Calu3 (cell line): ENCODE measurements at regions not wholly inside any gene's neighbourhood (a gene's known extent, or its start where the extent isn't known, plus 50 kb on each side); places are given as distances from the start of the nearest gene placed in this dataset.

Experiments used
- BruUV-seq: library from RNA; stranded (reverse); fragments of 400-500 nt; replicated peaks from 2 replicates; lab custom pipeline; 2021; lab: Mats Ljungman, UMichigan
- CTCF ChIA-PET: fragments of 300-600 bp; sonication (Branson Sonifier 250); formaldehyde crosslinking; loops from one replicate; lab custom pipeline; 2022; ENCODE audit warnings: antibody characterized with exemption; lab: Charles Lee
- DNase-seq: peaks from one replicate; pipeline ENCODE4 v3.0.0; 2022
- H3K27ac Mint-ChIP-seq: one replicate; pipeline ENCODE4 v1.8.0; 2022; ENCODE audit warnings: mixed read lengths; ENCODE audit not compliant: unreplicated experiment
- H3K27me3 Mint-ChIP-seq: one replicate; pipeline ENCODE4 v1.8.0; 2022; ENCODE audit warnings: mixed read lengths; ENCODE audit not compliant: unreplicated experiment
- H3K36me3 Mint-ChIP-seq: one replicate; pipeline ENCODE4 v1.8.0; 2022; ENCODE audit warnings: mild to moderate bottlenecking, moderate library complexity, mixed read lengths; ENCODE audit not compliant: insufficient read depth, unreplicated experiment
- H3K4me1 Mint-ChIP-seq: one replicate; pipeline ENCODE4 v1.8.0; 2022; ENCODE audit warnings: mild to moderate bottlenecking, low read depth, mixed read lengths; ENCODE audit not compliant: unreplicated experiment
- H3K4me3 Mint-ChIP-seq: one replicate; pipeline ENCODE4 v1.8.0; 2022; ENCODE audit warnings: mild to moderate bottlenecking, low read depth, moderate library complexity, mixed read lengths; ENCODE audit not compliant: unreplicated experiment
- H3K9me3 Mint-ChIP-seq: one replicate; pipeline ENCODE4 v1.8.0; 2022; ENCODE audit warnings: low read depth, mixed read lengths; ENCODE audit not compliant: unreplicated experiment
- intact Hi-C: fragments of 100-400 bp; cut with micrococcal nuclease; formaldehyde crosslinking; loops from one replicate; pipeline ENCODE4 v1.10.0; 2022; ENCODE audit not compliant: unreplicated experiment
- TF ChIP-seq, protein P1 (sequence below): fragments of 200-600 bp; IDR thresholded peaks from one replicate; pipeline ENCODE4 v1.8.0; 2022; ENCODE audit warnings: antibody characterized with exemption; ENCODE audit not compliant: unreplicated experiment

- no peaks in the 10 kb centered on the region for H3K9me3 Mint-ChIP-seq
- no peaks in the 10 kb centered on the region for H3K27me3 Mint-ChIP-seq
- no peak for DNase-seq
- CTCF ChIA-PET: no interaction called here
- TF ChIP-seq, protein P1, sequence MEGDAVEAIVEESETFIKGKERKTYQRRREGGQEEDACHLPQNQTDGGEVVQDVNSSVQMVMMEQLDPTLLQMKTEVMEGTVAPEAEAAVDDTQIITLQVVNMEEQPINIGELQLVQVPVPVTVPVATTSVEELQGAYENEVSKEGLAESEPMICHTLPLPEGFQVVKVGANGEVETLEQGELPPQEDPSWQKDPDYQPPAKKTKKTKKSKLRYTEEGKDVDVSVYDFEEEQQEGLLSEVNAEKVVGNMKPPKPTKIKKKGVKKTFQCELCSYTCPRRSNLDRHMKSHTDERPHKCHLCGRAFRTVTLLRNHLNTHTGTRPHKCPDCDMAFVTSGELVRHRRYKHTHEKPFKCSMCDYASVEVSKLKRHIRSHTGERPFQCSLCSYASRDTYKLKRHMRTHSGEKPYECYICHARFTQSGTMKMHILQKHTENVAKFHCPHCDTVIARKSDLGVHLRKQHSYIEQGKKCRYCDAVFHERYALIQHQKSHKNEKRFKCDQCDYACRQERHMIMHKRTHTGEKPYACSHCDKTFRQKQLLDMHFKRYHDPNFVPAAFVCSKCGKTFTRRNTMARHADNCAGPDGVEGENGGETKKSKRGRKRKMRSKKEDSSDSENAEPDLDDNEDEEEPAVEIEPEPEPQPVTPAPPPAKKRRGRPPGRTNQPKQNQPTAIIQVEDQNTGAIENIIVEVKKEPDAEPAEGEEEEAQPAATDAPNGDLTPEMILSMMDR: no peak
- H3K27ac Mint-ChIP-seq: no peak overlapping the region
- intact Hi-C loops: no loop called here
- peaks cover 25% of the 10 kb centered on the region for H3K4me1 Mint-ChIP-seq
- no peaks in the 10 kb centered on the region for H3K36me3 Mint-ChIP-seq
- BruUV-seq: no TSS peak
- H3K4me3 Mint-ChIP-seq: no peak overlapping the region
These were observed 62.5 kb upstream of the STAM2 start for GRCh38 chr2:152238016-152238415.

GRCh38 chr2:152240559-152241231 lies 65.1 kb upstream of the STAM2 start:
- intact Hi-C loops: no loop called here
- BruUV-seq: no TSS peak
- no peak for DNase-seq
- H3K27me3 Mint-ChIP-seq: no peaks in the 10 kb centered on the region
- TF ChIP-seq, protein P1: no peak
- CTCF ChIA-PET: no interaction called here
- no peak overlapping the region for H3K4me3 Mint-ChIP-seq
- peaks cover 9% of the 10 kb centered on the region for H3K4me1 Mint-ChIP-seq
- H3K36me3 Mint-ChIP-seq: no peaks in the 10 kb centered on the region
- H3K27ac Mint-ChIP-seq: no peak overlapping the region
- no peaks in the 10 kb centered on the region for H3K9me3 Mint-ChIP-seq

DNA sequence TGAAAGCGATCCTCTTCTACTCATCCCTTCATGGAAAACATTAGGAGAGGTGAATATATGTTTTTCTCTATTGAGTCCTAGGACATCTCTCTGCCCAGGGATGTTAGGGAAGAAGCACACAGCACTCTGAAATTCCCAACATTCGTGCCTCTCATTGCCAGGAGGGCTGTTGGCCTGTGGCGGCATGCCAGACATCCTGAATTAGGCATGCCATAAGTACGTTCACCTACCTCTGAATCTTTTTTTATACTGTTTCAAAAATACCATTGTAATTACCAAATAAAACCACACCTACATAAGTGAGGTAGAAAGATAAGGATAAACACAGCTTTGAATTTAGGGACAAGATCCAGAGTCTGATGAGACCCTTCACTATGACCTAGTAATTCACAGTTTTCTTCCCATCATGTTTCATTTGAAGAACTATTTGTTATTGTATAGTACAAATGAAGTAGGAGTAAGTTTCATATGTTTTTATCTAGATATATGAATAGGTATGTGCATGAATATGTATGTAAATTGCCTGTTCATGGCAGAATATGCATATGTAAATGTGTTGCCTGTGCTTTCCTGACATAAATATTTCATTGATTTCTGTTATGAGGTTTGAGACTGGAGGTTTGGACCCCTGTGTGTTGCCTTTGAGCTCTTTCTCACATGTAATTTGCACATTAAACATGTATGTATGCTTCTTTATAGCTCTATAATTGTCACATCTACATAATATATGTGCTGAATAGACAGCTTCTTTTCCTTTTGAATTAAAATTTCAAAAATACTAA lies 66.6 kb upstream of the STAM2 start:
- Mint-ChIP-seq H3K9me3 (no peaks in the 10 kb centered on the region), H3K36me3 (no peaks in the 10 kb centered on the region), H3K4me3 (no peak overlapping the region), H3K4me1 (peaks cover 9% of the 10 kb centered on the region), H3K27me3 (no peaks in the 10 kb centered on the region), H3K27ac (no peak overlapping the region)
- no TSS peak for BruUV-seq
- intact Hi-C loops: no loop called here
- TF ChIP-seq, protein P1: no peak
- CTCF ChIA-PET: interaction anchor here (1.4 kb wide), 1 partner anchor 12 kb away, joined by 3 read pairs; no protein-coding TSS in a partner anchor
- no peak for DNase-seq

- BruUV-seq: no TSS peak
- TF ChIP-seq, protein P1: no peak
- CTCF ChIA-PET: interaction anchor here (1.4 kb wide), 1 partner anchor 12 kb away, joined by 3 read pairs; no protein-coding TSS in a partner anchor
- Mint-ChIP-seq H3K9me3 (no peaks in the 10 kb centered on the region), H3K36me3 (no peaks in the 10 kb centered on the region), H3K4me1 (peaks cover 9% of the 10 kb centered on the region), H3K27ac (no peak overlapping the region), H3K4me3 (no peak overlapping the region), H3K27me3 (no peaks in the 10 kb centered on the region)
- no peak for DNase-seq
- intact Hi-C loops: no loop called here
These were observed 67.4 kb upstream of the STAM2 start for GRCh38 chr2:152242787-152243472.
